NOMO-1 (cell line): ENCODE measurements at regions not wholly inside any gene's neighbourhood (a gene's known extent, or its start where the extent isn't known, plus 50 kb on each side); places are given as distances from the start of the nearest gene placed in this dataset.
A peak's percentile ranks its signal among the peaks of the same experiment; 100 is the strongest.
"Not testable (repeated sequence)": the region's sequence is repeated elsewhere in the genome, so short reads cannot be mapped to it uniquely, and the experiment has no call there.

Experiments used
- DNase-seq, 2 experiments: peaks; one replicate each; lab custom pipeline; 2025; ENCODE audit not compliant: unreplicated experiment in 2 of 2; lab: John Stamatoyannopoulos, UW

GRCh38 chr18:35770376-35771014 lies 189.0 kb downstream of the GALNT1 start:
- no peak for DNase-seq

GRCh38 chr18:35771172-35771571 lies 189.6 kb downstream of the GALNT1 start:
- no peak for DNase-seq

- DNase-seq = no peak
Measured at GRCh38 chr18:35775887-35776286, 194.3 kb downstream of the GALNT1 start.

GRCh38 chr18:35776473-35776872 lies 194.9 kb downstream of the GALNT1 start:
- no peak for DNase-seq

- DNase-seq = no peak
Measured at GRCh38 chr18:35777039-35777438, 195.4 kb upstream of the RMP24 start.

GRCh38 chr18:35778850-35779627 lies 193.4 kb upstream of the RMP24 start:
- DNase-seq = no peak

GRCh38 chr18:35780937-35781336 lies 191.5 kb upstream of the RMP24 start:
- DNase-seq = no peak

- DNase-seq = peak in 1 of 2 experiments; percentile 6
Measured at GRCh38 chr18:35782926-35783325, 189.6 kb upstream of the RMP24 start.

GRCh38 chr18:35786365-35787042 lies 186.0 kb upstream of the RMP24 start:
- no peak for DNase-seq

GRCh38 chr18:35789543-35789942 lies 182.9 kb upstream of the RMP24 start:
- DNase-seq = no peak

- no peak for DNase-seq
Measured at GRCh38 chr18:35797948-35798347, 174.5 kb upstream of the RMP24 start.

GRCh38 chr18:35803551-35803950 lies 168.9 kb upstream of the RMP24 start:
- DNase-seq = no peak

- no peak for DNase-seq
Measured at GRCh38 chr18:35804377-35804776, 168.1 kb upstream of the RMP24 start.

- no peak for DNase-seq
Measured at GRCh38 chr18:35807811-35808335, 164.6 kb upstream of the RMP24 start.

GRCh38 chr18:35808796-35809195 lies 163.7 kb upstream of the RMP24 start:
- DNase-seq = peak; percentile 78 to 81

GRCh38 chr18:35810520-35810919 lies 162.0 kb upstream of the RMP24 start:
- DNase-seq = peak; percentile 54 to 63

GRCh38 chr18:35811896-35812295 lies 160.6 kb upstream of the RMP24 start:
- peak; percentile 67 to 91 for DNase-seq

- DNase-seq = not testable (repeated sequence)
Measured at GRCh38 chr18:35815011-35815410, 157.5 kb upstream of the RMP24 start.

- no peak for DNase-seq
Measured at GRCh38 chr18:35816003-35816402, 156.5 kb upstream of the RMP24 start.

- no peak for DNase-seq
Measured at GRCh38 chr18:35817604-35818352, 154.7 kb upstream of the RMP24 start.

- DNase-seq = no peak
Measured at GRCh38 chr18:35818353-35818667, 154.2 kb upstream of the RMP24 start.
